ENCODE measurements at regions not wholly inside any gene's neighbourhood (a gene's known extent, or its start where the extent isn't known, plus 50 kb on each side); places are given as distances from the start of the nearest gene placed in this dataset.

DNA sequence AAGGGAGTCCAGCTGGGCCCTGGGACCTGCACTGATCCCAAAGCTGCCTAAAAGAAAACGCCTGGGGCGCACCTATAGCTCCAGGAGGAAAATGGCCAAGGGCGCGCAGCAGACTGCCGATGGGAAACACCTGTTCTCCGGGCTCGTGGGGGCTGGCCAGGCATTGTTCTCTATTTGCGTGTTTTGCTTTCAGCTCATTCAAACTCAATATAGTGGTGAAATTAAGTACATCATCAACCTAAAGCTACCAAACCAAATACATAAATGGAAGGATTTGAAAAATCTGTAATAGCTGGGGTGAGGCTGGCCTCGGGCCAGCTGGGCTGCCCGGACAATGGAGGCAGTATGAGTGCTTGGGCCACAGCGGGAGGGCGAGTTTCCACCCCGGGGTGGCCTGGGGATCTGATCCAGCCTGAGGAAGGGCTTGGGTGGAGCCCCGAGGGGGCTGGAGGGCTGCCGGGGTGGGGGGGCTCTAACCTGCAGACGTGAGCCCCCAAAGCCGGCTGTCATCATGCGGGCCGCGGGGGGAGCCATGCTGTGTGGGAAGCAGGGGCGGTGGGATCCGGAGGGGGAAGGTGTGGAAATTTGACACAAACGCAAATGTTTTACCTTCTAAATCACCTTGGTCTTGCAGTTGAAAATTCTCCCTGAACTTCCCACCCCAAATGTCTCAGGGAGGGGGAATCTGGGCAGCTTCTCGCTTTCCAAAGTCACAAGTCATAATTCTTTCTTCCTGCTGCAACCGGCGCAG is 77.6 kb downstream of the ASB1 start:
- no peak for TF ChIP-seq POLR2AphosphoS5 (IDR thresholded peaks at IDR 0.05)
- TF ChIP-seq, protein P1, sequence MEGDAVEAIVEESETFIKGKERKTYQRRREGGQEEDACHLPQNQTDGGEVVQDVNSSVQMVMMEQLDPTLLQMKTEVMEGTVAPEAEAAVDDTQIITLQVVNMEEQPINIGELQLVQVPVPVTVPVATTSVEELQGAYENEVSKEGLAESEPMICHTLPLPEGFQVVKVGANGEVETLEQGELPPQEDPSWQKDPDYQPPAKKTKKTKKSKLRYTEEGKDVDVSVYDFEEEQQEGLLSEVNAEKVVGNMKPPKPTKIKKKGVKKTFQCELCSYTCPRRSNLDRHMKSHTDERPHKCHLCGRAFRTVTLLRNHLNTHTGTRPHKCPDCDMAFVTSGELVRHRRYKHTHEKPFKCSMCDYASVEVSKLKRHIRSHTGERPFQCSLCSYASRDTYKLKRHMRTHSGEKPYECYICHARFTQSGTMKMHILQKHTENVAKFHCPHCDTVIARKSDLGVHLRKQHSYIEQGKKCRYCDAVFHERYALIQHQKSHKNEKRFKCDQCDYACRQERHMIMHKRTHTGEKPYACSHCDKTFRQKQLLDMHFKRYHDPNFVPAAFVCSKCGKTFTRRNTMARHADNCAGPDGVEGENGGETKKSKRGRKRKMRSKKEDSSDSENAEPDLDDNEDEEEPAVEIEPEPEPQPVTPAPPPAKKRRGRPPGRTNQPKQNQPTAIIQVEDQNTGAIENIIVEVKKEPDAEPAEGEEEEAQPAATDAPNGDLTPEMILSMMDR (IDR thresholded peaks at IDR 0.05 in 8 of 11, conservative IDR thresholded peaks at IDR 0.05 in 3 of 11), result no peak

Measured in spleen (tissue), 7 donors.